Astrocyte (in vitro differentiated cells and primary cell): ENCODE measurements at regions not wholly inside any gene's neighbourhood (a gene's known extent, or its start where the extent isn't known, plus 50 kb on each side); places are given as distances from the start of the nearest gene placed in this dataset.
A peak's percentile ranks its signal among the peaks of the same experiment; 100 is the strongest.

Experiments
- DNase-seq: peaks from one replicate; pipeline ENCODE4 v3.0.0-alpha.2; 2010; ENCODE audit warnings: low read depth
- FAIRE-seq: peaks from 2 replicates; lab custom pipeline; 2011; peaks lifted over from hg19 to GRCh38; lab: Jason Lieb, UNC
- H2AFZ ChIP-seq: 2 replicates; pipeline ENCODE4 v1.6.0; 2012; ENCODE audit warnings: low read depth, low read length, inconsistent platforms
- H3K27ac ChIP-seq: 2 replicates; pipeline ENCODE4 v1.5.1; 2011; ENCODE audit warnings: low read depth, low read length, inconsistent platforms
- H3K27me3 ChIP-seq: 2 replicates; pipeline ENCODE4 v1.6.0; 2011; ENCODE audit warnings: low read length, inconsistent platforms; ENCODE audit not compliant: insufficient read depth
- H3K36me3 ChIP-seq: 2 replicates; pipeline ENCODE4 v1.5.1; 2011; ENCODE audit warnings: low read length, inconsistent platforms; ENCODE audit not compliant: insufficient read depth
- H3K4me1 ChIP-seq: 2 replicates; pipeline ENCODE4 v1.5.1; 2011; ENCODE audit warnings: low read length, inconsistent platforms; ENCODE audit not compliant: insufficient read depth
- H3K4me2 ChIP-seq: 2 replicates; pipeline ENCODE4 v1.6.0; 2012; ENCODE audit warnings: low read length, inconsistent platforms
- H3K4me3 ChIP-seq: 2 replicates; pipeline ENCODE4 v1.5.1; 2011; ENCODE audit warnings: low read depth, mild to moderate bottlenecking, low read length, inconsistent platforms; ENCODE audit not compliant: insufficient read depth
- H3K79me2 ChIP-seq: 2 replicates; pipeline ENCODE4 v1.6.0; 2012; ENCODE audit warnings: mild to moderate bottlenecking, low read length, inconsistent platforms; ENCODE audit not compliant: insufficient read depth
- H3K9ac ChIP-seq: 2 replicates; pipeline ENCODE4 v1.6.0; 2012; ENCODE audit warnings: mild to moderate bottlenecking, low read length, inconsistent platforms
- H3K9me3 ChIP-seq: 2 replicates; pipeline ENCODE4 v1.5.1; 2012; ENCODE audit warnings: low read depth, mild to moderate bottlenecking, low read length, inconsistent platforms; ENCODE audit not compliant: insufficient read depth
- H4K20me1 ChIP-seq: 2 replicates; pipeline ENCODE4 v1.6.0; 2012; ENCODE audit warnings: low read length, inconsistent platforms; ENCODE audit not compliant: insufficient read depth
- H3K27ac Mint-ChIP-seq: one replicate; pipeline ENCODE4 v1.8.0; 2021; ENCODE audit warnings: mild to moderate bottlenecking, mixed read lengths; ENCODE audit not compliant: unreplicated experiment
- H3K27me3 Mint-ChIP-seq: one replicate; pipeline ENCODE4 v1.8.0; 2021; ENCODE audit warnings: low read depth, mixed read lengths; ENCODE audit not compliant: unreplicated experiment
- H3K36me3 Mint-ChIP-seq: one replicate; pipeline ENCODE4 v1.8.0; 2021; ENCODE audit warnings: low read depth, mixed read lengths; ENCODE audit not compliant: unreplicated experiment
- H3K4me1 Mint-ChIP-seq: one replicate; pipeline ENCODE4 v1.8.0; 2021; ENCODE audit warnings: low read depth, mixed read lengths; ENCODE audit not compliant: unreplicated experiment
- H3K4me3 Mint-ChIP-seq: one replicate; pipeline ENCODE4 v1.8.0; 2021; ENCODE audit warnings: mild to moderate bottlenecking, moderate library complexity, mixed read lengths; ENCODE audit not compliant: unreplicated experiment
- H3K9me3 Mint-ChIP-seq: one replicate; pipeline ENCODE4 v1.8.0; 2021; ENCODE audit warnings: mild to moderate bottlenecking, mixed read lengths; ENCODE audit not compliant: unreplicated experiment
- CTCF ChIP-seq: IDR thresholded peaks from 2 replicates; pipeline ENCODE4 v1.5.1; 2011; ENCODE audit warnings: low read depth, mild to moderate bottlenecking, inconsistent platforms, low read length, moderate library complexity; ENCODE audit not compliant: insufficient read depth
- EZH2 ChIP-seq: IDR thresholded peaks from 2 replicates; pipeline ENCODE4 v1.6.1; 2012; ENCODE audit warnings: mild to moderate bottlenecking, low read length, inconsistent platforms; ENCODE audit not compliant: insufficient read depth

DNA sequence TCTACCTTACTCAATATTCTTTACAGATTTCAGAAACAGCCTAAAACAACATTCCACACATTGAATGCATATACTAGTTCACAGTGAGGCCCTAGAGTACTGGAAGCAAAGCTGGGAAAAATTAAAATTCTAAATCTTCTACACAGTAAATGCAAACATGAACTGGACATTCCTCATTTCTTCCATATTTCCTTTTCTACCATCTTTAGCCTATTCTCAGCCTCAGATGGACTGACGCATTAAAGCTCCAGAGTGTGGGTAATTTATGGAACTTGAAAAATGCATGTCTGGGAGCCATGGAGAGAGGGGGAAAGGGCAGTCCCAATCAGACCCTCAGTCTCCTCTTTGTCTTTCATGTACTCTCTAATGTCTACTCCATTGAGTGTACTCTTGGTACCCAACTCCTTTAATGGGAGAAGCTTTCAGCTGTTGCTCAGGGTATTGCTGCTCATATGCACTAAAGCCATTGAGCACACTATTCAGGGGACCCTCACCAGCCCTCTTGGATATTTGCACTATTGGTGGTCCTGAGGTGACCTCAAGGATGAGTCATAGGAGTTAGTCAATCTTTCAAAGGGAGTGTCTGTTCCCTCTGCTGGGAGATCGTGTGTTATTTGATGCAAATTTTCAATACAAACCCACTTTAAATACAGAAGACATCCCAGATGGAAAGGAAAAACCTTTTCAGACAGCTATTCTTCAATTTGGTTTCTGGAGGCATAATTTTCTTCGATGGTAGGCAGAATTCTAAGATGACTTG lies 83.3 kb upstream of the KCNJ15 start:
- H3K27me3 ChIP-seq, result no peaks in the 10 kb centered on the region
- H3K79me2 ChIP-seq, result no peaks in the 10 kb centered on the region
- Mint-ChIP-seq H3K36me3 (no peaks in the 10 kb centered on the region), H3K9me3 (no peaks in the 10 kb centered on the region), H3K4me1 (peaks cover 48% of the 10 kb centered on the region), H3K27ac (peak overlapping the region; percentile 95), H3K27me3 (no peaks in the 10 kb centered on the region), H3K4me3 (no peak overlapping the region)
- H3K4me1 ChIP-seq, result peaks cover 23% of the 10 kb centered on the region
- DNase-seq, result no peak
- no peak overlapping the region for H3K9ac ChIP-seq
- H3K9me3 ChIP-seq, result no peaks in the 10 kb centered on the region
- no peak overlapping the region for H3K27ac ChIP-seq
- FAIRE-seq, result no peak
- no peaks in the 10 kb centered on the region for H3K36me3 ChIP-seq
- H4K20me1 ChIP-seq, result no peaks in the 10 kb centered on the region
- no peak overlapping the region for H3K4me3 ChIP-seq
- H2AFZ ChIP-seq, result no peak overlapping the region
- TF ChIP-seq EZH2 (no peak), CTCF (no peak)
- H3K4me2 ChIP-seq, result no peak overlapping the region

GRCh38 chr21:38175306-38175705 lies 81.5 kb upstream of the KCNJ15 start:
- H3K27me3 ChIP-seq, result no peaks in the 10 kb centered on the region
- Mint-ChIP-seq H3K27me3 (no peaks in the 10 kb centered on the region), H3K4me1 (peaks cover 58% of the 10 kb centered on the region), H3K27ac (no peak overlapping the region), H3K9me3 (peaks cover 7% of the 10 kb centered on the region), H3K36me3 (no peaks in the 10 kb centered on the region), H3K4me3 (no peak overlapping the region)
- H3K79me2 ChIP-seq, result no peaks in the 10 kb centered on the region
- DNase-seq (no peak), FAIRE-seq (no peak)
- no peak overlapping the region for H3K27ac ChIP-seq
- H3K36me3 ChIP-seq, result no peaks in the 10 kb centered on the region
- H3K9me3 ChIP-seq, result peaks cover 8% of the 10 kb centered on the region
- no peaks in the 10 kb centered on the region for H4K20me1 ChIP-seq
- no peak overlapping the region for H3K9ac ChIP-seq
- no peak overlapping the region for H3K4me3 ChIP-seq
- H3K4me2 ChIP-seq, result no peak overlapping the region
- TF ChIP-seq CTCF (no peak), EZH2 (no peak)
- H2AFZ ChIP-seq, result peak overlapping the region; percentile 29
- peaks cover 21% of the 10 kb centered on the region for H3K4me1 ChIP-seq

DNA sequence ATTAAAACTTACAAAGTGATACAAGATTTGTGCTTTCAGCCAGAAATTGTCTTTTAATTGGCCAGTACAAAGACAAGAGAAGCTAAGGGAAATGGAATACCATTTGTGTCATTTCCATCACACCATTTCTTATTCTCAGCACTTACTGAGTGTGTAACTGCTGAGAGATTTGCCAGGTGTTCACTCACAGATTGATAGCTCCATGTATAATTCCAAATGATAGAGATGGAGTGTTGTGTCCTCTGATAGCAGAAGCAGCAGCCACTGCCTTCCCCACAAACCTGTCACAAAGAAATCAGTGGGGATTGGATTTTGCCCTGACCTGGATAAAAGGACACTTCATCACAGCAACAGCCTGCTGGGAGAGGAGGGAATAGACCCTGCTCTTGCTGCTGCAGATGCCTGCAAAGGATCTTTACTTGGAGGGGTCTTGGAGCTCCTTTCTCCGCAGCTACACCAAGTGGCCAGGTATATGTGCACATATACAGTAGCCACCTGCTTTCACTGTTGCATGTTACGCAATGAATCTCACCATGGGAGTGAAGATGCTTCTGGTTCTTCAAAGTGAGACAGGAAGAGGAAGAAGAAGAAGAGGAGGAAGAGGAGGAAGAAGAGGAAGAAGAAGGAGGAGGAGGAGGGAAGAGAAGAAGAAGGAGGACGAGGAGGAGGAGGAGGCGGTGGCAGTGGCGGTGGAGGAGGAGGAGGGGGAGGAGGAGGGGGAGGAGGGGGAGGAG lies 78.7 kb upstream of the KCNJ15 start:
- Histone ChIP-seq H3K36me3 (no peaks in the 10 kb centered on the region), H3K9me3 (peaks cover 8% of the 10 kb centered on the region), H3K27me3 (no peaks in the 10 kb centered on the region), H3K4me3 (no peak overlapping the region), H3K9ac (no peak overlapping the region), H4K20me1 (no peaks in the 10 kb centered on the region), H3K27ac (no peak overlapping the region), H3K4me2 (no peak overlapping the region), H2AFZ (no peak overlapping the region), H3K4me1 (no peaks in the 10 kb centered on the region), H3K79me2 (no peaks in the 10 kb centered on the region)
- Mint-ChIP-seq H3K4me3 (no peak overlapping the region), H3K36me3 (no peaks in the 10 kb centered on the region), H3K27me3 (no peaks in the 10 kb centered on the region), H3K9me3 (peaks cover 7% of the 10 kb centered on the region), H3K4me1 (peaks cover 40% of the 10 kb centered on the region), H3K27ac (peak overlapping the region; percentile 21)
- no peak for FAIRE-seq
- no peak for DNase-seq
- TF ChIP-seq CTCF, result no peak
- no peak for TF ChIP-seq EZH2
